ENCODE measurements at regions not wholly inside any gene's neighbourhood (a gene's known extent, or its start where the extent isn't known, plus 50 kb on each side); places are given as distances from the start of the nearest gene placed in this dataset.
A peak's percentile ranks its signal among the peaks of the same experiment; 100 is the strongest.

DNA sequence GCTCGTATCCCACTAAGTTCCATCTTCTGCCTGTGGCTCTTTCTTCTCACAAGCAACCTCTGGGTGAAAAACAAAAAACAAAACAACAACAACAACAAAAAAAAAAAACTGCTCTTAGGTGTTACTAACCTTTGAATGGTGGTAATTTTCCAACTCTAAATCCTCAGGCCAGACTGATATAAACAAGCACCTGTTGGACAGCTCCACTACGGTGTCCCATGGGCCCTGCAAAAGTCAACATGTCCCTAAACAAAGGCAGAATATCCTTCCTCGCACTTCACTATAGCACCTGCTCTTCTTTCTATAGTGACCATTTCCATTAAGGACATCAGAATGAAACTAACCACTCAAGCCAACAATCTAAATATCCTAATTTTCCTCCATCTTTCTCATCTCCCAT, 54.6 kb upstream of the PARM1 start:
- H3K27me3 ChIP-seq (ENCODE audit: control insufficient read depth, insufficient read depth, low read length) = no peaks in the 10 kb centered on the region
- no peaks in the 10 kb centered on the region for H3K36me3 ChIP-seq (replicated peaks; ENCODE audit: control insufficient read depth, insufficient read depth, low read length)
- H3K4me3 ChIP-seq (ENCODE audit: insufficient read depth, low read depth, low read length) = no peak overlapping the region
- DNase-seq = no peak

DNA sequence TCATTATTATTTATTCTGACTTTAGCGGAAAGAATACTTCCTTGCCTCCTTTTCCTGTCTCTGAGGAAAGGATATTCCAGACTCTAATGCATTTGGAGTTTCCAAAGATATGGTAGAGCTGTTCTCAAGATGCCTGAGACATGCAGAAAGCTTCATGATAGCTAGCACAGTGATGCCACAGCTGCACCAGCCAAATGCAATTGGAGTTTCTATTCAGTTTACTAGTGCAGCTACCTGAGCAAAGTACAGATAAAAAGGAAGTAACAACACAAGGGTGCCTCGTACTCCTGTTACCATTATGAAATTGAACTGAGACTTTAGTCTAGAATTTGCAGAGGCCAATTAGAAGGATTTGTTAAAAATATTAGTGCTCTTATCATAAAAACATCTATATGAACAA, 57.5 kb upstream of the PARM1 start:
- H3K36me3 ChIP-seq (replicated peaks; ENCODE audit: control insufficient read depth, insufficient read depth, low read length) = no peaks in the 10 kb centered on the region
- H3K27me3 ChIP-seq (ENCODE audit: control insufficient read depth, insufficient read depth, low read length) = no peaks in the 10 kb centered on the region
- DNase-seq = no peak
- H3K4me3 ChIP-seq (ENCODE audit: insufficient read depth, low read depth, low read length) = no peak overlapping the region

DNA sequence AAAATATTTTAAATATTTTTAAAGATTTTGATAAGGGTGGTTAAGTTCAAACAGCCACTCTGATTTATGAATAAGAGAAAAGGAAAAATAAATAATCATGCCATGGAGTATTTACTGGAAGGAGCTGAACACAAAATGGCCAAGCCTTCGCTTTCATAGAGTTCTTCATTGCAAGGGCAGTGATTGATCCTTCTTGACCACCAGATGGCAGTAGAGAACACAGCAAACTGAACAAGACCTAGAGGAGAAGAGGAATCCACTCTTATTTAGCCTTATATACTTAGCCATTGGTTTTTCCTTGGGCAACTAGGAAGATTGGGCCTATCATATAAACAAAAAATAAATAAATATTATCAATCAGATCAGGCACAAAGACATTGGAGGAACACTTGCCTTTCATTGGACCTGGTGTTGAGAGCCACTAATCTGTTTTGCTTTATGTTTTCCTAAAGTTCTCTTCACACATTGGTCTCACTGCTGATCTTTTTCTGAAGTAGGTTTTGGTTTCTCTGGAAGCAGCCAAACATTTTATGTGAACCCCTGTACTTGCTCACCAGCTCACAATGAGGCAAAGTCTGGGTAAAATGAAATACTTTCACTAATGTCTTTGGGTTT, 58.1 kb upstream of the PARM1 start:
- Histone ChIP-seq H3K27me3 (ENCODE audit: control insufficient read depth, insufficient read depth, low read length) (no peaks in the 10 kb centered on the region), H3K4me3 (ENCODE audit: insufficient read depth, low read depth, low read length) (no peak overlapping the region), H3K36me3 (replicated peaks; ENCODE audit: control insufficient read depth, insufficient read depth, low read length) (no peaks in the 10 kb centered on the region)
- peak; percentile 24 for DNase-seq

DNA sequence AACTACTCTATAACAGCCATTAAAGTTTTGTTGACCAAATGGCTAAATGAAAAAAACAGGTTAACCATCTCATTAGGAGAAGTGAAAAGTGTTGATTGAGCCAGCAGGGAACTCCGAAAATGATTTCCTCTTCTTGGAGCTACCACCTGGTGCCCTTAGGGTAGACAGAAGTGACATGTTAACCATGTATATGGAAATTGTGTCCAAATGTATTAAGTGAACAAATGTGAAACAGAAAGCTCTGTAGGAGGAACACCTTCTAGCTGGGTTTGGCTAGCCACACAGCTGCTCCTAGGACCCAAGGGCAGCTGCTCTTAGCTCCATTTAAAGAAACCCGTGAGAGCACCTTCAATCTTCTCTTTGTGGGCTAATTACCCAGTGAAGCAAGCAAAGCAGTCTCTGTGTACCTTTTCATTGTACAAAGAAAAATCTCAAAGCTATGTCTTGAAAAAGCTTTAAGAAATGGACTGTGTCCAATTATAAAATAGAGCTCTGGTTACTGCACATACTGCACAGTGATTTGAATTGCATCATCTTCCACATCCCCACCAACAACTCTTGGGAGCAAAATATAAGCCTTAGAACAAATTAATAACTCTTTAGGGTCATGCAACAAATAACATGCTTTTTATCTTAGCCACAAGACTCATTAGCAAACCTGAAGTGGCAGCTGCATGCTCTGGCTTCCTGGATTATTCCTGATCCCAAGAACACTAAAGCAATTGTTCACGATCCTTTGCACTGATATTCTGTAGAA, 59.2 kb upstream of the PARM1 start:
- no peak overlapping the region for H3K4me3 ChIP-seq (ENCODE audit: insufficient read depth, low read depth, low read length)
- no peak for DNase-seq
- no peaks in the 10 kb centered on the region for H3K36me3 ChIP-seq (replicated peaks; ENCODE audit: control insufficient read depth, insufficient read depth, low read length)
- H3K27me3 ChIP-seq (ENCODE audit: control insufficient read depth, insufficient read depth, low read length) = no peaks in the 10 kb centered on the region

- Histone ChIP-seq H3K27me3 (ENCODE audit: control insufficient read depth, insufficient read depth, low read length) (no peaks in the 10 kb centered on the region), H3K4me3 (ENCODE audit: insufficient read depth, low read depth, low read length) (no peak overlapping the region), H3K36me3 (replicated peaks; ENCODE audit: control insufficient read depth, insufficient read depth, low read length) (no peaks in the 10 kb centered on the region)
- DNase-seq = no peak
Observed at GRCh38 chr4:74858921-74859562, 64.7 kb upstream of the BTC start.

DNA sequence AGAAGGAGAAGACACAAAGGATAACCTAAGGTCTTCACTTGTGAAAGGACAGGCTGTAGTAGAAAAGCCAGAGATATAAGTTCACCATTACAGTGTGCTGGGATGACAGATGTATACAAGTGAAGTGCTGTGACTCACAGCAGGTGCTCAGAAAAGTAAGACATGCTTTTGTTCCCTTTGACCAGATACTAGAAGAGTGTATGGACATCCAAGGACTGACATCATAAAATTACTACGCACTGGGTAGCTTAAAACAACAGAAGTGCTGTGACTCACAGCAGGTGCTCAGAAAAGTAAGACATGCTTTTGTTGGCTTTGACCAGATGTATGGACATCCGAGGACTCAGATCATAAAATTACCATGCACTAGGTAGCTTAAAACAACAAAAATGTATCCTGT, 61.6 kb upstream of the BTC start:
- Histone ChIP-seq H3K27me3 (ENCODE audit: control insufficient read depth, insufficient read depth, low read length) (no peaks in the 10 kb centered on the region), H3K4me3 (ENCODE audit: insufficient read depth, low read depth, low read length) (no peak overlapping the region), H3K36me3 (replicated peaks; ENCODE audit: control insufficient read depth, insufficient read depth, low read length) (no peaks in the 10 kb centered on the region)
- no peak for DNase-seq

DNA sequence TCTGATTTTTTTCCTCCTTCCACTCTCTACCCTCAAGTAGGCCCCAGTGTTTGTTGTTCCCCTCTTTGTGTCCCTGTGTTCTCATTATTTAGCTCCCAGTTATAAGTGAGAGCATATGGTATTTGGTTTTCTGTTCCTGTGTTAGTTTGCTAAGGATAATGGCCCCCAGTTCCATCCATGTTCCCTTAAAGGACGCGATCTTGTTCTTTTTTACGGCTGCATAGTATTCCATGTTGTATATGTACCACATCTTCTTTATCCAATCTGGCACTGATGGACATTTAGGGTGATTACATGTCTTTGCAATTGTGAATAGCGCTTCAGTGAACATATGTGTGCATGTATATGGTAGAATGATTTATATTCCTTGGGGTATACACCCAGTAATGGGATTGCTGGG, 54.5 kb upstream of the BTC start:
- Histone ChIP-seq H3K4me3 (ENCODE audit: insufficient read depth, low read depth, low read length) (no peak overlapping the region), H3K36me3 (replicated peaks; ENCODE audit: control insufficient read depth, insufficient read depth, low read length) (no peaks in the 10 kb centered on the region), H3K27me3 (ENCODE audit: control insufficient read depth, insufficient read depth, low read length) (no peaks in the 10 kb centered on the region)
- DNase-seq = no peak

- no peaks in the 10 kb centered on the region for H3K27me3 ChIP-seq (ENCODE audit: control insufficient read depth, insufficient read depth, low read length)
- no peak for DNase-seq
- H3K36me3 ChIP-seq (replicated peaks; ENCODE audit: control insufficient read depth, insufficient read depth, low read length) = no peaks in the 10 kb centered on the region
- H3K4me3 ChIP-seq (ENCODE audit: insufficient read depth, low read depth, low read length) = no peak overlapping the region
Observed at GRCh38 chr4:74845834-74846233, 51.5 kb upstream of the BTC start.
